Mesenchymal stem cell (in vitro differentiated cells and primary cell): ENCODE measurements at regions not wholly inside any gene's neighbourhood (a gene's known extent, or its start where the extent isn't known, plus 50 kb on each side); places are given as distances from the start of the nearest gene placed in this dataset.

ENCODE experiments used
- DNase-seq: peaks from one replicate; pipeline ENCODE4 v3.0.0-alpha.2; 2013
- H2AFZ ChIP-seq: one replicate; pipeline ENCODE4 v1.6.1; 2013; ENCODE audit warnings: low read depth, mild to moderate bottlenecking, control low read depth, inconsistent platforms, low read length, moderate library complexity
- H2AK5ac ChIP-seq: 2 replicates; pipeline ENCODE4 v1.6.1; 2013; ENCODE audit warnings: low read length, moderate library complexity, mild to moderate bottlenecking, inconsistent platforms; ENCODE audit not compliant: severe bottlenecking
- H2BK120ac ChIP-seq: one replicate; pipeline ENCODE4 v1.6.1; 2013; ENCODE audit warnings: low read depth, mild to moderate bottlenecking, inconsistent platforms, low read length, moderate library complexity
- H2BK12ac ChIP-seq, 2 experiments: one replicate each; pipeline ENCODE4 v1.6.1; 2013; ENCODE audit warnings: inconsistent platforms in 2 of 2, low read length in 2 of 2, mild to moderate bottlenecking in 2 of 2, moderate library complexity in 2 of 2, control low read depth in 1 of 2
- H2BK15ac ChIP-seq: one replicate; pipeline ENCODE4 v1.6.1; 2013; ENCODE audit warnings: mild to moderate bottlenecking, low read depth, inconsistent platforms; ENCODE audit not compliant: poor library complexity, severe bottlenecking
- H2BK5ac ChIP-seq: 2 replicates; pipeline ENCODE4 v1.6.1; 2013; ENCODE audit warnings: low read depth, mild to moderate bottlenecking, low read length, control low read depth, inconsistent platforms; ENCODE audit not compliant: poor library complexity, severe bottlenecking
- H3K14ac ChIP-seq, 2 experiments: one replicate each; pipeline ENCODE4 v1.6.1; 2013; ENCODE audit warnings: inconsistent platforms in 2 of 2, low read length in 2 of 2, control low read depth in 1 of 2, mild to moderate bottlenecking in 1 of 2, moderate library complexity in 1 of 2
- H3K18ac ChIP-seq, 2 experiments: one replicate each; pipeline ENCODE4 v1.6.1; 2013; ENCODE audit warnings: inconsistent platforms in 2 of 2, low read length in 2 of 2, control low read depth in 1 of 2, low read depth in 1 of 2, mild to moderate bottlenecking in 1 of 2
- H3K23ac ChIP-seq, 2 experiments: one replicate each; pipeline ENCODE4 v1.6.1; 2013; ENCODE audit warnings: inconsistent platforms in 2 of 2, low read length in 2 of 2, mild to moderate bottlenecking in 2 of 2, moderate library complexity in 2 of 2, control low read depth in 1 of 2
- H3K27ac ChIP-seq: 2 replicates; pipeline ENCODE4 v1.5.1; 2013; ENCODE audit warnings: mild to moderate bottlenecking, moderate library complexity, low read length, control low read depth, inconsistent platforms; ENCODE audit not compliant: poor library complexity, severe bottlenecking
- H3K27me3 ChIP-seq, 2 experiments: 2 replicates each; pipeline versions ENCODE4 v1.6.1 to v1.7.0; 2013; ENCODE audit warnings: low read length in 2 of 2, mild to moderate bottlenecking in 2 of 2, moderate library complexity in 2 of 2, control low read depth in 1 of 2, inconsistent platforms in 1 of 2; ENCODE audit not compliant: control insufficient read depth in 1 of 2, insufficient read depth in 1 of 2
- H3K36me3 ChIP-seq, 2 experiments: 2 replicates each; pipeline versions ENCODE4 v1.6.1 to v1.7.0; 2013; ENCODE audit warnings: low read length in 2 of 2, control low read depth in 1 of 2, inconsistent platforms in 1 of 2, low read depth in 1 of 2, mild to moderate bottlenecking in 1 of 2; ENCODE audit not compliant: insufficient read depth in 2 of 2, control insufficient read depth in 1 of 2
- H3K4ac ChIP-seq, 2 experiments: one replicate each; pipeline ENCODE4 v1.6.1; 2013; ENCODE audit warnings: inconsistent platforms in 2 of 2, low read length in 2 of 2, mild to moderate bottlenecking in 2 of 2, moderate library complexity in 2 of 2, control low read depth in 1 of 2, low read depth in 1 of 2
- H3K4me1 ChIP-seq: 2 replicates; pipeline ENCODE4 v1.6.1; 2013; ENCODE audit warnings: low read depth, low read length, control low read depth; ENCODE audit not compliant: control insufficient read depth, insufficient read depth
- H3K4me2 ChIP-seq: 2 replicates; pipeline ENCODE4 v1.6.1; 2013; ENCODE audit warnings: low read length, mild to moderate bottlenecking, inconsistent platforms; ENCODE audit not compliant: poor library complexity, severe bottlenecking
- H3K4me3 ChIP-seq, 2 experiments: 2 replicates each; pipeline versions ENCODE4 v1.5.1 to v1.7.0; 2013; ENCODE audit warnings: low read length in 2 of 2, mild to moderate bottlenecking in 2 of 2, control low read depth in 1 of 2, low read depth in 1 of 2; ENCODE audit not compliant: insufficient read depth in 1 of 2
- H3K79me1 ChIP-seq: replicated peaks from 2 replicates; pipeline ENCODE4 v1.6.1; 2013; ENCODE audit warnings: mild to moderate bottlenecking, control low read depth, low read length, inconsistent platforms; ENCODE audit not compliant: poor library complexity, severe bottlenecking
- H3K9ac ChIP-seq: 2 replicates; pipeline ENCODE4 v1.7.0; 2013; ENCODE audit warnings: mild to moderate bottlenecking, low read length, moderate library complexity
- H3K9me3 ChIP-seq: 2 replicates; pipeline ENCODE4 v1.7.0; 2013; ENCODE audit warnings: mild to moderate bottlenecking, low read length; ENCODE audit not compliant: control insufficient read depth
- H4K8ac ChIP-seq: one replicate; pipeline ENCODE4 v1.6.1; 2013; ENCODE audit warnings: inconsistent platforms, mild to moderate bottlenecking, low read length, moderate library complexity
- H4K91ac ChIP-seq: one replicate; pipeline ENCODE4 v1.6.1; 2013; ENCODE audit warnings: mild to moderate bottlenecking, low read length, inconsistent platforms
- WGBS: methylation state at CpG from one replicate; pipeline ENCODE4 v1.1.7; 2013; ENCODE audit warnings: mixed read lengths; 5-methylcytosine and 5-hydroxymethylcytosine counted together

- Histone ChIP-seq H3K79me1 (no peaks in the 10 kb centered on the region), H3K14ac (no peak overlapping the region), H2BK5ac (no peak overlapping the region), H2AFZ (no peak overlapping the region), H4K91ac (no peak overlapping the region), H3K18ac (no peak overlapping the region), H3K4me2 (no peak overlapping the region), H3K9me3 (no peaks in the 10 kb centered on the region), H3K4me1 (no peaks in the 10 kb centered on the region), H4K8ac (no peak overlapping the region), H3K27ac (no peak overlapping the region), H2AK5ac (no peak overlapping the region), H2BK120ac (no peak overlapping the region), H2BK15ac (no peak overlapping the region), H3K4ac (no peak overlapping the region), H3K23ac (no peak overlapping the region), H3K27me3 (no peaks in the 10 kb centered on the region), H3K9ac (no peak overlapping the region), H3K4me3 (no peak overlapping the region), H3K36me3 (no peaks in the 10 kb centered on the region), H2BK12ac (no peak overlapping the region)
- 67% methylated on average over 14 of the region's 14 CpGs for WGBS
- DNase-seq, result no peak
These were observed 283.7 kb downstream of the TEX29 start for GRCh38 chr13:111604097-111604496.

GRCh38 chr13:111608556-111608955, 288.1 kb downstream of the TEX29 start:
- H4K8ac ChIP-seq, result no peak overlapping the region
- H2AFZ ChIP-seq, result no peak overlapping the region
- no peak overlapping the region for H3K9ac ChIP-seq

GRCh38 chr13:111609631-111610030, 289.2 kb downstream of the TEX29 start:
- H3K9ac ChIP-seq, result no peak overlapping the region
- H3K9me3 ChIP-seq, result no peaks in the 10 kb centered on the region
- H3K27me3 ChIP-seq, result no peaks in the 10 kb centered on the region
- H3K36me3 ChIP-seq, result no peaks in the 10 kb centered on the region
- H3K4ac ChIP-seq, result no peak overlapping the region
- no peak overlapping the region for H3K23ac ChIP-seq
- no peak overlapping the region for H2BK15ac ChIP-seq
- DNase-seq, result no peak
- no peak overlapping the region for H2BK120ac ChIP-seq
- no peak overlapping the region for H3K14ac ChIP-seq
- no peak overlapping the region for H3K27ac ChIP-seq
- no peaks in the 10 kb centered on the region for H3K4me1 ChIP-seq
- no peak overlapping the region for H4K91ac ChIP-seq
- WGBS, result 87% methylated on average over 9 of the region's 9 CpGs
- H2BK12ac ChIP-seq, result no peak overlapping the region
- H2BK5ac ChIP-seq, result no peak overlapping the region
- no peak overlapping the region for H4K8ac ChIP-seq
- H3K4me3 ChIP-seq, result no peak overlapping the region
- no peaks in the 10 kb centered on the region for H3K79me1 ChIP-seq
- no peak overlapping the region for H2AK5ac ChIP-seq
- H3K18ac ChIP-seq, result no peak overlapping the region
- H2AFZ ChIP-seq, result no peak overlapping the region
- H3K4me2 ChIP-seq, result no peak overlapping the region

More at GRCh38 chr13:111608556-111608955, 288.1 kb downstream of the TEX29 start:
- H2BK120ac ChIP-seq, result no peak overlapping the region
- no peaks in the 10 kb centered on the region for H3K79me1 ChIP-seq
- DNase-seq, result no peak
- no peak overlapping the region for H3K14ac ChIP-seq
- no peak overlapping the region for H3K18ac ChIP-seq
- 93% methylated on average over 4 of the region's 5 CpGs for WGBS
- no peak overlapping the region for H2BK12ac ChIP-seq
- no peak overlapping the region for H4K91ac ChIP-seq
- H3K4me3 ChIP-seq, result no peak overlapping the region
- H2BK5ac ChIP-seq, result no peak overlapping the region
- no peak overlapping the region for H2AK5ac ChIP-seq
- H3K23ac ChIP-seq, result no peak overlapping the region
- no peaks in the 10 kb centered on the region for H3K27me3 ChIP-seq
- no peaks in the 10 kb centered on the region for H3K9me3 ChIP-seq
- no peak overlapping the region for H3K4ac ChIP-seq
- no peak overlapping the region for H3K4me2 ChIP-seq
- no peak overlapping the region for H2BK15ac ChIP-seq
- no peaks in the 10 kb centered on the region for H3K4me1 ChIP-seq
- H3K27ac ChIP-seq, result no peak overlapping the region
- no peaks in the 10 kb centered on the region for H3K36me3 ChIP-seq

- Histone ChIP-seq H3K18ac (no peak overlapping the region), H3K14ac (no peak overlapping the region)
These were observed 289.6 kb downstream of the TEX29 start for GRCh38 chr13:111610081-111610480.

More at GRCh38 chr13:111610081-111610480, 289.6 kb downstream of the TEX29 start:
- H2BK15ac ChIP-seq, result no peak overlapping the region
- no peaks in the 10 kb centered on the region for H3K79me1 ChIP-seq
- H2BK120ac ChIP-seq, result no peak overlapping the region
- H3K23ac ChIP-seq, result no peak overlapping the region
- H2AK5ac ChIP-seq, result no peak overlapping the region
- H2AFZ ChIP-seq, result no peak overlapping the region
- H2BK12ac ChIP-seq, result no peak overlapping the region
- no peak overlapping the region for H3K4me3 ChIP-seq
- H4K8ac ChIP-seq, result no peak overlapping the region
- H2BK5ac ChIP-seq, result no peak overlapping the region
- H3K4me2 ChIP-seq, result no peak overlapping the region
- H3K27ac ChIP-seq, result no peak overlapping the region
- no peaks in the 10 kb centered on the region for H3K27me3 ChIP-seq
- DNase-seq, result no peak
- H3K4me1 ChIP-seq, result no peaks in the 10 kb centered on the region
- H3K36me3 ChIP-seq, result no peaks in the 10 kb centered on the region
- 54% methylated on average over 4 of the region's 4 CpGs for WGBS
- H4K91ac ChIP-seq, result no peak overlapping the region
- H3K9ac ChIP-seq, result no peak overlapping the region
- no peak overlapping the region for H3K4ac ChIP-seq
- H3K9me3 ChIP-seq, result no peaks in the 10 kb centered on the region
